Neural cell (in vitro differentiated cells): ENCODE measurements at regions not wholly inside any gene's neighbourhood (a gene's known extent, or its start where the extent isn't known, plus 50 kb on each side); places are given as distances from the start of the nearest gene placed in this dataset.

ENCODE experiments used
- H2AFZ ChIP-seq: fragments of 200-600, 300-800 bp; sonication (generic), shearing (Covaris generic); 2 replicates; pipeline ENCODE4 v1.6.0; 2014; ENCODE audit warnings: low read depth, mild to moderate bottlenecking, antibody characterized with exemption, low read length, moderate library complexity
- H3F3A ChIP-seq: fragments of 200-600 bp; shearing (Covaris generic); 2 replicates; pipeline ENCODE4 v1.6.1; 2016; ENCODE audit warnings: mild to moderate bottlenecking, moderate library complexity, mixed read lengths, antibody characterized with exemption, low read length; ENCODE audit not compliant: insufficient read depth, poor library complexity, severe bottlenecking
- H3K27ac ChIP-seq: fragments of 200-600, 300-800 bp; sonication (generic), shearing (Covaris generic); 2 replicates; pipeline ENCODE4 v1.5.1; 2014; ENCODE audit warnings: mild to moderate bottlenecking, low read length, moderate library complexity
- H3K27me3 ChIP-seq: fragments of 300-800, 200-600 bp; sonication (generic), shearing (Covaris generic); 2 replicates; pipeline ENCODE4 v1.6.0; 2014; ENCODE audit warnings: mild to moderate bottlenecking, low read depth, low read length, moderate library complexity; ENCODE audit not compliant: insufficient read depth
- H3K36me3 ChIP-seq: fragments of 300-800, 200-600 bp; sonication (generic), shearing (Covaris generic); 2 replicates; pipeline ENCODE4 v1.5.1; 2014; ENCODE audit warnings: mild to moderate bottlenecking, antibody characterized with exemption, low read length, moderate library complexity; ENCODE audit not compliant: insufficient read depth
- H3K4me2 ChIP-seq: fragments of 300-800, 200-600 bp; sonication (generic), shearing (Covaris generic); 2 replicates; pipeline ENCODE4 v1.6.0; 2014; ENCODE audit warnings: mild to moderate bottlenecking, low read length
- H3K4me3 ChIP-seq: fragments of 300-800, 200-600 bp; sonication (generic), shearing (Covaris generic); 2 replicates; pipeline ENCODE4 v1.5.1; 2014; ENCODE audit warnings: mild to moderate bottlenecking, low read length, moderate library complexity
- H3K79me2 ChIP-seq: fragments of 200-600 bp; shearing (Covaris generic); replicated peaks from 2 replicates; pipeline ENCODE4 v1.6.0; 2014; ENCODE audit warnings: mild to moderate bottlenecking, low read length, moderate library complexity; ENCODE audit not compliant: insufficient read depth
- H3K9ac ChIP-seq: fragments of 300-800, 200-600 bp; sonication (generic), shearing (Covaris generic); 2 replicates; pipeline ENCODE4 v1.6.1; 2016; ENCODE audit warnings: mild to moderate bottlenecking, low read length, mixed read lengths
- H3K9me2 ChIP-seq: fragments of 200-600 bp; shearing (Covaris generic); 2 replicates; pipeline ENCODE4 v1.6.1; 2016; ENCODE audit warnings: mild to moderate bottlenecking, low read length, mixed read lengths; ENCODE audit not compliant: insufficient read depth
- H3K9me3 ChIP-seq: fragments of 200-600, 300-800 bp; sonication (generic), shearing (Covaris generic); 2 replicates; pipeline ENCODE4 v1.6.1; 2016; ENCODE audit warnings: mild to moderate bottlenecking, mixed run types, low read length, moderate library complexity, mixed read lengths
- H4K20me1 ChIP-seq: fragments of 200-600 bp; shearing (Covaris generic); 2 replicates; pipeline ENCODE4 v1.6.1; 2016; ENCODE audit warnings: mild to moderate bottlenecking, mixed run types; ENCODE audit not compliant: insufficient read depth
- EP300 ChIP-seq: fragments of 450-650 bp; conservative IDR thresholded peaks from 2 replicates; pipeline ENCODE4 v1.6.1; 2014; ENCODE audit warnings: antibody characterized with exemption, mild to moderate bottlenecking, moderate library complexity; ENCODE audit not compliant: poor library complexity, severe bottlenecking
- EZH2 ChIP-seq: fragments of 200-600, 300-800 bp; shearing (Covaris generic), sonication (generic); IDR thresholded peaks from 2 replicates; pipeline ENCODE4 v1.6.1; 2014; ENCODE audit warnings: antibody characterized with exemption, low read length, borderline replicate concordance, mild to moderate bottlenecking; ENCODE audit not compliant: insufficient read depth, poor library complexity, severe bottlenecking
- MXI1 ChIP-seq: fragments of 450-650 bp; conservative IDR thresholded peaks from 2 replicates; pipeline ENCODE4 v1.6.1; 2014; ENCODE audit warnings: antibody characterized with exemption, mild to moderate bottlenecking; ENCODE audit not compliant: poor library complexity, severe bottlenecking
- POLR2AphosphoS5 ChIP-seq: IDR thresholded peaks from 2 replicates; pipeline ENCODE4 v1.6.1; 2012
- RAD21 ChIP-seq: fragments of 450-650 bp; conservative IDR thresholded peaks from 2 replicates; pipeline ENCODE4 v1.6.1; 2014; ENCODE audit warnings: antibody characterized with exemption, mild to moderate bottlenecking, moderate library complexity
- SMC3 ChIP-seq: fragments of 450-650 bp; conservative IDR thresholded peaks from 2 replicates; pipeline ENCODE4 v1.6.1; 2014; ENCODE audit warnings: antibody characterized with exemption, mild to moderate bottlenecking, moderate library complexity; ENCODE audit not compliant: poor library complexity
- TAF1 ChIP-seq: IDR thresholded peaks from 2 replicates; pipeline ENCODE4 v1.6.1; 2012; ENCODE audit warnings: low read depth
- TF ChIP-seq, protein P1 (sequence below): IDR thresholded peaks from 2 replicates; pipeline ENCODE4 v1.6.1; 2012; ENCODE audit warnings: borderline replicate concordance
- TF ChIP-seq, protein P2 (sequence below): fragments of 450-650 bp; IDR thresholded peaks from 2 replicates; pipeline ENCODE4 v1.5.1; 2014; ENCODE audit warnings: antibody characterized with exemption, mild to moderate bottlenecking, moderate library complexity; ENCODE audit not compliant: poor library complexity, severe bottlenecking

DNA sequence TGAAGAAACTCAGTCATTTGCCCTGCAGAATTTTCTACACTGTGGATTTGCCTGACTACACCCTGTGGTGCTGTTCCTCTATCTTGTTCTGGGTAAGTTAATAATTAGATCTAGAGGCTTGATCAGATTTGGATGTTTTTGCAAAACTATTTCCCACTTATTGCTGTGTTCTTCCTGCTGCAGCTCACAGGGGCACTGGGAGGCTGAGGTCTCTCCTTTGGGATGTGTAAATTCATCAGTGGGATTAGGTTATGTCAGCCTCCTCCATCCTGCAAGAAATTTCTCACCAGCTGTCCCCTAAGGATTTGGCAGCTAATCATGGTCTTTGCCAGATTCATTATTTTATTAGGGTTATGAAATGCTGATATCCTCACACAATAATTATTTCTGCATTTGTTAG is 148.1 kb upstream of the ZNF32 start:
- H3K9me2 ChIP-seq, result no peaks in the 10 kb centered on the region
- no peaks in the 10 kb centered on the region for H4K20me1 ChIP-seq
- no peaks in the 10 kb centered on the region for H3K9me3 ChIP-seq
- no peak overlapping the region for H3K4me3 ChIP-seq
- TF ChIP-seq, protein P1, sequence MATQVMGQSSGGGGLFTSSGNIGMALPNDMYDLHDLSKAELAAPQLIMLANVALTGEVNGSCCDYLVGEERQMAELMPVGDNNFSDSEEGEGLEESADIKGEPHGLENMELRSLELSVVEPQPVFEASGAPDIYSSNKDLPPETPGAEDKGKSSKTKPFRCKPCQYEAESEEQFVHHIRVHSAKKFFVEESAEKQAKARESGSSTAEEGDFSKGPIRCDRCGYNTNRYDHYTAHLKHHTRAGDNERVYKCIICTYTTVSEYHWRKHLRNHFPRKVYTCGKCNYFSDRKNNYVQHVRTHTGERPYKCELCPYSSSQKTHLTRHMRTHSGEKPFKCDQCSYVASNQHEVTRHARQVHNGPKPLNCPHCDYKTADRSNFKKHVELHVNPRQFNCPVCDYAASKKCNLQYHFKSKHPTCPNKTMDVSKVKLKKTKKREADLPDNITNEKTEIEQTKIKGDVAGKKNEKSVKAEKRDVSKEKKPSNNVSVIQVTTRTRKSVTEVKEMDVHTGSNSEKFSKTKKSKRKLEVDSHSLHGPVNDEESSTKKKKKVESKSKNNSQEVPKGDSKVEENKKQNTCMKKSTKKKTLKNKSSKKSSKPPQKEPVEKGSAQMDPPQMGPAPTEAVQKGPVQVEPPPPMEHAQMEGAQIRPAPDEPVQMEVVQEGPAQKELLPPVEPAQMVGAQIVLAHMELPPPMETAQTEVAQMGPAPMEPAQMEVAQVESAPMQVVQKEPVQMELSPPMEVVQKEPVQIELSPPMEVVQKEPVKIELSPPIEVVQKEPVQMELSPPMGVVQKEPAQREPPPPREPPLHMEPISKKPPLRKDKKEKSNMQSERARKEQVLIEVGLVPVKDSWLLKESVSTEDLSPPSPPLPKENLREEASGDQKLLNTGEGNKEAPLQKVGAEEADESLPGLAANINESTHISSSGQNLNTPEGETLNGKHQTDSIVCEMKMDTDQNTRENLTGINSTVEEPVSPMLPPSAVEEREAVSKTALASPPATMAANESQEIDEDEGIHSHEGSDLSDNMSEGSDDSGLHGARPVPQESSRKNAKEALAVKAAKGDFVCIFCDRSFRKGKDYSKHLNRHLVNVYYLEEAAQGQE, result no peak
- no peak for TF ChIP-seq EP300
- no peak for TF ChIP-seq SMC3
- TF ChIP-seq MXI1, result no peak
- TF ChIP-seq EZH2, result no peak
- TF ChIP-seq TAF1, result no peak
- TF ChIP-seq POLR2AphosphoS5, result no peak
- no peak for TF ChIP-seq RAD21
- no peak overlapping the region for H3K9ac ChIP-seq
- no peak overlapping the region for H3K4me2 ChIP-seq
- no peaks in the 10 kb centered on the region for H3K27me3 ChIP-seq
- H3K36me3 ChIP-seq, result no peaks in the 10 kb centered on the region
- no peaks in the 10 kb centered on the region for H3K79me2 ChIP-seq
- no peak overlapping the region for H3K27ac ChIP-seq
- no peak overlapping the region for H2AFZ ChIP-seq
- H3F3A ChIP-seq, result no peaks in the 10 kb centered on the region

DNA sequence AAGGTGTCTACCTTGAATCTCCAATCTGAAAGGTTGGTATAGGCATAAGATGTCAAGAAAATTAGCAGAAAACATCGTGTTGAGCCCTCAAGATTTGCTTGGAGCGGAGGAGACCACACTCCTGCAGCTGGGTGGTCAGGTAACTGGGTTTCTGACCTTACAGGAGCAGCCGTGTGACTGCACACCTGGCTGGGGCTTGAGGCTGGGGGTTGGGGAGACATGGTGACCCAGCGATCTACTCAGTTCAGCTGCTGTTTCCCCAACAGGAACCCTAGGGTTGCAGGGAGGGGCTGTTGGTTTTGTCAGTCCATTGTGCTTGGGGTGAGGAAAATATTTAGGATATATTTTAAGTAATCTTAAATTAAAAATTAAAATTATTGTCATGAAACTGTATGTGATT is 147.0 kb upstream of the ZNF32 start:
- no peak overlapping the region for H3K27ac ChIP-seq
- TF ChIP-seq, protein P2, sequence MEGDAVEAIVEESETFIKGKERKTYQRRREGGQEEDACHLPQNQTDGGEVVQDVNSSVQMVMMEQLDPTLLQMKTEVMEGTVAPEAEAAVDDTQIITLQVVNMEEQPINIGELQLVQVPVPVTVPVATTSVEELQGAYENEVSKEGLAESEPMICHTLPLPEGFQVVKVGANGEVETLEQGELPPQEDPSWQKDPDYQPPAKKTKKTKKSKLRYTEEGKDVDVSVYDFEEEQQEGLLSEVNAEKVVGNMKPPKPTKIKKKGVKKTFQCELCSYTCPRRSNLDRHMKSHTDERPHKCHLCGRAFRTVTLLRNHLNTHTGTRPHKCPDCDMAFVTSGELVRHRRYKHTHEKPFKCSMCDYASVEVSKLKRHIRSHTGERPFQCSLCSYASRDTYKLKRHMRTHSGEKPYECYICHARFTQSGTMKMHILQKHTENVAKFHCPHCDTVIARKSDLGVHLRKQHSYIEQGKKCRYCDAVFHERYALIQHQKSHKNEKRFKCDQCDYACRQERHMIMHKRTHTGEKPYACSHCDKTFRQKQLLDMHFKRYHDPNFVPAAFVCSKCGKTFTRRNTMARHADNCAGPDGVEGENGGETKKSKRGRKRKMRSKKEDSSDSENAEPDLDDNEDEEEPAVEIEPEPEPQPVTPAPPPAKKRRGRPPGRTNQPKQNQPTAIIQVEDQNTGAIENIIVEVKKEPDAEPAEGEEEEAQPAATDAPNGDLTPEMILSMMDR, result no peak
- no peak for TF ChIP-seq EZH2
- TF ChIP-seq RAD21, result no peak
- TF ChIP-seq POLR2AphosphoS5, result no peak
- no peaks in the 10 kb centered on the region for H4K20me1 ChIP-seq
- no peaks in the 10 kb centered on the region for H3K27me3 ChIP-seq
- H3K9ac ChIP-seq, result no peak overlapping the region
- H3F3A ChIP-seq, result no peaks in the 10 kb centered on the region
- H3K79me2 ChIP-seq, result no peaks in the 10 kb centered on the region
- H3K36me3 ChIP-seq, result no peaks in the 10 kb centered on the region
- H3K9me3 ChIP-seq, result no peaks in the 10 kb centered on the region
- no peaks in the 10 kb centered on the region for H3K9me2 ChIP-seq
- H3K4me2 ChIP-seq, result no peak overlapping the region
- H3K4me3 ChIP-seq, result no peak overlapping the region
- H2AFZ ChIP-seq, result no peak overlapping the region

DNA sequence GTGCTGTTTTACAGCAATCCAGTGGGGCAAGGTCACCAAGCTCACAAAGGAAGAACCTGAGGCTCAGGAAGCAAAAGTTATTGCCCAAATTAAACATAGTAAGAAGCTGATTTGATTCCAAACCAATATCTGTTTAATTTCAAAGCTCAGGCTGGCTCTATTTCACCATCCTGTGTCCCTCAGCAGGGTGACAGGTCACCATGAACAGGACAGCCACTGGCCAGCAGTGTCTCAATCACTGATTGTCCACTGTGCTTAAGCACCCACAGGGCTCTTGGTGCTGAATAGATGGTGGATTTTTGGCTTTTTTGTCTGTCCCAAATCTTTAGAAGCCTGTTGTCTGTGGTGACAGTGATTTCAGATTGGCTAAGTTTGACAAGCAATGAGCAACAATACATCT is 146.4 kb upstream of the ZNF32 start:
- Histone ChIP-seq H3K27ac (no peak overlapping the region), H3K9me2 (no peaks in the 10 kb centered on the region), H3K27me3 (no peaks in the 10 kb centered on the region), H3F3A (no peaks in the 10 kb centered on the region), H4K20me1 (no peaks in the 10 kb centered on the region), H3K36me3 (no peaks in the 10 kb centered on the region), H3K9me3 (no peaks in the 10 kb centered on the region), H3K9ac (no peak overlapping the region), H3K4me2 (no peak overlapping the region), H3K79me2 (no peaks in the 10 kb centered on the region), H2AFZ (no peak overlapping the region), H3K4me3 (no peak overlapping the region)
- TF ChIP-seq, protein P1, result no peak
- TF ChIP-seq EP300, result no peak
- TF ChIP-seq, protein P2, result no peak
- no peak for TF ChIP-seq RAD21
- TF ChIP-seq POLR2AphosphoS5, result no peak
- TF ChIP-seq EZH2, result no peak
- TF ChIP-seq TAF1, result no peak
- TF ChIP-seq MXI1, result no peak
- TF ChIP-seq SMC3, result no peak
